ENCODE measurements at regions not wholly inside any gene's neighbourhood (a gene's known extent, or its start where the extent isn't known, plus 50 kb on each side); places are given as distances from the start of the nearest gene placed in this dataset.

DNA sequence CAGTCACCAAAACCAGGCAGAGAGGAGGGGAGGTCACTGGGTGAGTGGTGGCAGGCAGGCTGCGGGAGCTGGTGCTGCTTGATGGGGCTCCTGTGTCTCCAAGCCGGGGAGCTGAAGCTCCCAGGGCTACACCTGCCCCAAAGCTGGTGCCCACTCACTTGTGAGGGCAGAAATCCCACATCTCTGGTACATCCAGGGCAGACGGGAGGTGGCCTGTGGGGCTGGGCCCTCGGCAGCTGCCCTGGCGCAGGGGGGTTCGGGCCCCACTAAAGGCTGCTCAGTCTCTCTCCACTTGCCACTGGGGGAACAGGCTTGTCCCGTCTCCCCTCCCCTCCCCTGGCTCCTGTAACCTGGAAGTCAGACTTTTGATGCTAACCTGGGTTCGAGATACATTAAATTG, 55.6 kb upstream of the PPARA start:
- in situ Hi-C loops (cut with HindIII; ENCODE audit: low pct_ligation_motif_present, low pct_unique_long_range_greater_than_20kb, low sequenced_read_pairs), result no loop called here
- DNase-seq, result no peak

DNA sequence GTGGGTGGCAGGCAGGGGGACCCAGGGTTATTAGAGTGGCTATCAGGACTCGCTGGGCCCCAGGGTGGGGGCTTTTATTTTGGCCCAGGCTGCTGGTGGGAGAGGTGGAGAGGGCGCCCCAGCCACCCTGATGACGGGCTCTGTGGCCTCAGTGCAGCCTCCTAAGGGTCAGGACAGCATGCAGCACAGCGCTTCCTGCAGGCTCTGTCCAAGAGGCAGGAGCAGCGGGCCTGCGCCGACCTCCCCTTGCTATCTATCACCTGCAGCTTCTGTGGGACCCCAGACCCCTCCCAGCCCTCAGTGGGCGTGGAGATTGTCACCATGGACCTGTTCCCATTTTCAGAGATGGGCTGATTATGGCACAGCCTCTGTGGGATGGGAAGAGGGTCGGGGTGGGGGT, 54.3 kb upstream of the PPARA start:
- in situ Hi-C loops (cut with HindIII; ENCODE audit: low pct_ligation_motif_present, low pct_unique_long_range_greater_than_20kb, low sequenced_read_pairs), result no loop called here
- no peak for DNase-seq

GRCh38 chr22:46096706-46097230, 53.6 kb upstream of the PPARA start:
- in situ Hi-C loops (cut with HindIII; ENCODE audit: low pct_ligation_motif_present, low pct_unique_long_range_greater_than_20kb, low sequenced_read_pairs), result no loop called here
- DNase-seq, result no peak

- DNase-seq, result no peak
- in situ Hi-C loops (cut with HindIII; ENCODE audit: low pct_ligation_motif_present, low pct_unique_long_range_greater_than_20kb, low sequenced_read_pairs), result no loop called here
Measured at GRCh38 chr22:46097268-46097900, 52.9 kb upstream of the PPARA start.

DNA sequence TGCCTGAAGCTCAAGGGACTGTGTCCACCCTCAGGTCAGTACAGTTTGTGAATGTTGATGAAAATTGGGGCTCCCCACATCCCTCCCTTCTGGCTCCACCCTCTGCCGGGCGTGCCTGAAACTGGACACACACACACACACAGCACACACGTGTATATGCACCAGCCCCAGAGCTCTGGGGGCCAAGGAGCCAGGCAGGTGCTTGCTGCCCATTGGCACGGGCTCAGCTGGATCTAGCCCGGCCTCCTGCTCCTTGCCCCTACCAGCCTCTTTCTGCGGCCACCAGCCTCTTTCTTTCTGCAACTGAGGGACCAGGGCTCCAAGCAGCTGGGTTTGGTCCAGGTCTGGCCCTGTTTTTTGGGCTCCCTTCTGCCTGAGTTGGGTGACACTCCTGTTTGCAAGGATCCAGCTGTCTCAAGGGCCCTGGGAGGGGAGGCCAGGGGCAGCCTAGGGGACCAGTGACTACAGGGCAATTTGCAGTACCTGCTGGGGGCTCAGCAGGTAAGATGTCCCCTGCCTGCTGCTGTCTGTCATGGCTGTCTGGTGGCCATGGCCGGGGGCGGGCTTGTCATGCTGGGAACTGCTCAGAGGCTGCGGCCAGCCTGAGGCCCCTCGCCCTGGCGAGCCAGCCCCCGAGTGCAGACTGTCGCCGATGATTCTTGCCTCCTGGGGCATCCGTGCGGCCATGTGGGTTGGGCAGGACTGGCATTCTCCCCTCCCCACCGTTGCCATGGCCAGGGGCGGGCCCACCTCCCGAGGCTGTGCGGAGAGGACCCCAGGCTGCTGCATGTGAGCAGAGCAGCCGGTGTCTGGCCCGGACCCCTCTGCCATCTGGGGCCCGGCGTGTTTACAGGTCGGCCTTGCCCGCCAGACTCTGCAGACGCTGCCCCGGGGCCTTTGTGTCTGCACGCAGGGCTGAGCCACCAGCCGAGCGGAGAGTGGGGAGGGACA, 51.5 kb upstream of the PPARA start:
- DNase-seq, result no peak
- in situ Hi-C loops (cut with HindIII; ENCODE audit: low pct_ligation_motif_present, low pct_unique_long_range_greater_than_20kb, low sequenced_read_pairs), result no loop called here

GRCh38 chr22:46099740-46100139, 50.6 kb upstream of the PPARA start:
- DNase-seq, result no peak
- in situ Hi-C loops (cut with HindIII; ENCODE audit: low pct_ligation_motif_present, low pct_unique_long_range_greater_than_20kb, low sequenced_read_pairs), result no loop called here

DNA sequence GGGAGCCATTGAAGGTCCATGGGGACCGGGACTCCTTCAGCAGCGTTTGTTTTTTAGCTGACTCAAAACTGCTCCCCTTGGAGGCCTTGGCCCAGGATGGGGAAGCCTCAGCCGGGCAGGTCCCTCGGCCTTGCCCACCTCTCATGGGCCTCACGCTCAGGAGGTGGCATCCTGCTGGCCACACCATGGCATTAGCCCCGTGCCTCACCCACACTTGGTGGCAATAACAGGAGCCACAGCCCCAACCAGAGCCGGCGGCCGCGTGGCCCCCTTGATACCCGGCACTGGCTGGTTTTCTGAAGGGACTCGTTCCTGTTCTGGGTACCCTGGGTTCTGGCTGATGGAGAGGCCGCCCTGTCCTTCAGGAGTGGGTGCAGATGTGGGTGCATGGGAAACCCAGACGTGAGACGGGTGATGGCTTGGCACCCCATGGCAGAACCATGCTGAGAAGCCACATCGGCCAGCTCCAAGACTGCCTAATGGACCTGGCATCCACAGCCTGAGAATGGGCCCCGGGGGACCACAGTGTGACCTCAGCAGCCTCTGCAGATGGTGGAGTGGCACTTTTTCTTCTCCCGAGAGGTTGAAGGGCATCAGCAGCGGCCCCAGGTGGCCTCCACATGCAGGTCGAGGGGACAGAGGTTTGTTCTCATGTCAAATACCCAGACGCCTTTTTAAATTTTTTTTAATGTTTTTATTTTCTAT, 49.8 kb upstream of the PPARA start:
- in situ Hi-C loops (cut with HindIII; ENCODE audit: low pct_ligation_motif_present, low pct_unique_long_range_greater_than_20kb, low sequenced_read_pairs), result no loop called here
- no peak for DNase-seq
